OCI-LY1 (cell line): ENCODE measurements at regions not wholly inside any gene's neighbourhood (a gene's known extent, or its start where the extent isn't known, plus 50 kb on each side); places are given as distances from the start of the nearest gene placed in this dataset.
A peak's percentile ranks its signal among the peaks of the same experiment; 100 is the strongest.

ENCODE experiments used
- H2AFZ ChIP-seq: fragments of 200-600 bp; sonication (generic), shearing (Covaris generic); 2 replicates; pipeline ENCODE4 v1.6.0; 2014; ENCODE audit warnings: antibody characterized with exemption, mild to moderate bottlenecking, low read length
- H3F3A ChIP-seq: fragments of 200-600 bp; sonication (generic), shearing (Covaris generic); 2 replicates; pipeline ENCODE4 v1.6.0; 2014; ENCODE audit warnings: mild to moderate bottlenecking, antibody characterized with exemption, low read length, moderate library complexity; ENCODE audit not compliant: insufficient read depth
- H3K27ac ChIP-seq: fragments of 200-600 bp; sonication (generic); 2 replicates; pipeline ENCODE4 v1.5.1; 2014; ENCODE audit warnings: low read length, mixed run types, mild to moderate bottlenecking, low read depth; ENCODE audit not compliant: poor library complexity, severe bottlenecking
- H3K27me3 ChIP-seq: fragments of 200-600 bp; sonication (generic); 2 replicates; pipeline ENCODE4 v1.6.0; 2014; ENCODE audit warnings: antibody characterized with exemption, mild to moderate bottlenecking, low read length, moderate library complexity; ENCODE audit not compliant: insufficient read depth
- H3K36me3 ChIP-seq: fragments of 200-600 bp; sonication (generic); 2 replicates; pipeline ENCODE4 v1.6.1; 2014; ENCODE audit warnings: mild to moderate bottlenecking, antibody characterized with exemption, low read length, moderate library complexity, mixed read lengths; ENCODE audit not compliant: insufficient read depth
- H3K4me1 ChIP-seq: fragments of 200-600 bp; sonication (generic); 2 replicates; pipeline ENCODE4 v1.5.1; 2014; ENCODE audit warnings: mild to moderate bottlenecking, low read length, moderate library complexity; ENCODE audit not compliant: insufficient read depth, severe bottlenecking
- H3K4me2 ChIP-seq: fragments of 200-600 bp; sonication (generic), shearing (Covaris generic); 2 replicates; pipeline ENCODE4 v1.6.1; 2014; ENCODE audit warnings: low read length
- H3K4me3 ChIP-seq: fragments of 200-600 bp; sonication (generic); 2 replicates; pipeline ENCODE4 v1.5.1; 2014; ENCODE audit warnings: low read length, low read depth, mild to moderate bottlenecking, mixed read lengths; ENCODE audit not compliant: poor library complexity, severe bottlenecking
- H3K79me2 ChIP-seq: fragments of 200-600 bp; shearing (Covaris generic); 2 replicates; pipeline ENCODE4 v1.6.1; 2016; ENCODE audit warnings: mixed run types, low read length, mixed read lengths; ENCODE audit not compliant: insufficient read depth
- H3K9ac ChIP-seq: fragments of 200-600 bp; sonication (generic), shearing (Covaris generic); 2 replicates; pipeline ENCODE4 v1.6.1; 2014; ENCODE audit warnings: mild to moderate bottlenecking, low read length, mixed read lengths
- H3K9me2 ChIP-seq: fragments of 200-600 bp; sonication (generic), shearing (Covaris generic); 2 replicates; pipeline ENCODE4 v1.6.1; 2014; ENCODE audit warnings: low read depth, mild to moderate bottlenecking, low read length, mixed read lengths
- H3K9me3 ChIP-seq: fragments of 200-600 bp; shearing (Covaris generic); 2 replicates; pipeline ENCODE4 v1.6.1; 2014; ENCODE audit warnings: low read length, mixed read lengths
- H4K20me1 ChIP-seq: fragments of 200-600 bp; sonication (generic), shearing (Covaris generic); 2 replicates; pipeline ENCODE4 v1.6.0; 2016; ENCODE audit warnings: mild to moderate bottlenecking, low read length; ENCODE audit not compliant: insufficient read depth
- CTCF ChIP-seq: fragments of 200-600 bp; sonication (generic), shearing (Covaris generic); IDR thresholded peaks from 2 replicates; pipeline ENCODE4 v1.5.1; 2017; ENCODE audit warnings: mild to moderate bottlenecking, antibody characterized with exemption, low read length, moderate library complexity, mixed read lengths
- EZH2 ChIP-seq: fragments of 200-600 bp; sonication (generic), shearing (Covaris generic); IDR thresholded peaks from 2 replicates; pipeline ENCODE4 v1.8.0; 2017; ENCODE audit warnings: borderline replicate concordance, mixed run types, mild to moderate bottlenecking, antibody characterized with exemption, low read length, moderate library complexity, mixed read lengths

- H3F3A ChIP-seq: no peaks in the 10 kb centered on the region
- H3K9me2 ChIP-seq: no peaks in the 10 kb centered on the region
- no peak overlapping the region for H2AFZ ChIP-seq
- H3K27ac ChIP-seq: no peak overlapping the region
- no peaks in the 10 kb centered on the region for H3K4me1 ChIP-seq
- H3K4me2 ChIP-seq: no peak overlapping the region
- TF ChIP-seq CTCF (no peak), EZH2 (no peak)
- H3K36me3 ChIP-seq: no peaks in the 10 kb centered on the region
- H3K4me3 ChIP-seq: no peak overlapping the region
- no peaks in the 10 kb centered on the region for H3K79me2 ChIP-seq
- no peaks in the 10 kb centered on the region for H4K20me1 ChIP-seq
- H3K9ac ChIP-seq: no peak overlapping the region
- no peaks in the 10 kb centered on the region for H3K27me3 ChIP-seq
- H3K9me3 ChIP-seq: no peaks in the 10 kb centered on the region
Observed at GRCh38 chr3:178421069-178421468, 115.2 kb upstream of the KCNMB2 start.

- H3K4me3 ChIP-seq: no peak overlapping the region
- no peaks in the 10 kb centered on the region for H3K9me2 ChIP-seq
- H3K27ac ChIP-seq: no peak overlapping the region
- H3K79me2 ChIP-seq: no peaks in the 10 kb centered on the region
- H3K9me3 ChIP-seq: no peaks in the 10 kb centered on the region
- no peaks in the 10 kb centered on the region for H3K36me3 ChIP-seq
- H3K4me1 ChIP-seq: no peaks in the 10 kb centered on the region
- no peaks in the 10 kb centered on the region for H3F3A ChIP-seq
- H4K20me1 ChIP-seq: no peaks in the 10 kb centered on the region
- TF ChIP-seq CTCF: peak; percentile 19; the same call in 1 of the 2 replicates
- no peak for TF ChIP-seq EZH2
- H2AFZ ChIP-seq: no peak overlapping the region
- H3K4me2 ChIP-seq: no peak overlapping the region
- no peaks in the 10 kb centered on the region for H3K27me3 ChIP-seq
- H3K9ac ChIP-seq: no peak overlapping the region
Observed at GRCh38 chr3:178422406-178422805, 113.8 kb upstream of the KCNMB2 start.

- no peaks in the 10 kb centered on the region for H3K79me2 ChIP-seq
- no peaks in the 10 kb centered on the region for H4K20me1 ChIP-seq
- H3K9me2 ChIP-seq: no peaks in the 10 kb centered on the region
- H3K27me3 ChIP-seq: no peaks in the 10 kb centered on the region
- no peak overlapping the region for H2AFZ ChIP-seq
- TF ChIP-seq EZH2: no peak
- TF ChIP-seq CTCF: no peak
- no peaks in the 10 kb centered on the region for H3K9me3 ChIP-seq
- no peaks in the 10 kb centered on the region for H3F3A ChIP-seq
- no peak overlapping the region for H3K9ac ChIP-seq
- H3K36me3 ChIP-seq: no peaks in the 10 kb centered on the region
- H3K27ac ChIP-seq: no peak overlapping the region
- no peaks in the 10 kb centered on the region for H3K4me1 ChIP-seq
- H3K4me2 ChIP-seq: no peak overlapping the region
- H3K4me3 ChIP-seq: no peak overlapping the region
Observed at GRCh38 chr3:178428037-178428436, 108.2 kb upstream of the KCNMB2 start.
